ENCODE measurements at regions not wholly inside any gene's neighbourhood (a gene's known extent, or its start where the extent isn't known, plus 50 kb on each side); places are given as distances from the start of the nearest gene placed in this dataset.

GRCh38 chr3:69531576-69532546, 146.0 kb upstream of the FRMD4B start:
- no peak for DNase-seq

DNA sequence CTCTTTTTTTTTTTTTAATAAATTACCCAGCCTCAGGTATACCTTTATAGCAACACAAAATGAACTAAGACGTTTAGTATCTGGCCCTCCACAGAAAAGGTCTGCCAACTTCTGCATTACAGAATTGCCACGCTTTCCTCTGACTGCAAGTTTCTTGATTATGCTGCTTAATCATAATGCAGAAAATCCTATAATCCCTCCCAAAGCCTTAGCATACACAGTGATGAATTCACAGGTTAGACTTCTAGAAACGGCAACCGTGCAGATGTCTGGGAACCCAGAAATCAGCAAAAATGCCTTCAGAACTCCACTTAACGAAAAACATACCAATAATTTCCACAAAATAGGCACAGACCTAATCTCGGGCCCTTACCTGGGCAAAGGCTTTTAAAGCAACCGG, 144.7 kb upstream of the FRMD4B start:
- no peak for DNase-seq

DNA sequence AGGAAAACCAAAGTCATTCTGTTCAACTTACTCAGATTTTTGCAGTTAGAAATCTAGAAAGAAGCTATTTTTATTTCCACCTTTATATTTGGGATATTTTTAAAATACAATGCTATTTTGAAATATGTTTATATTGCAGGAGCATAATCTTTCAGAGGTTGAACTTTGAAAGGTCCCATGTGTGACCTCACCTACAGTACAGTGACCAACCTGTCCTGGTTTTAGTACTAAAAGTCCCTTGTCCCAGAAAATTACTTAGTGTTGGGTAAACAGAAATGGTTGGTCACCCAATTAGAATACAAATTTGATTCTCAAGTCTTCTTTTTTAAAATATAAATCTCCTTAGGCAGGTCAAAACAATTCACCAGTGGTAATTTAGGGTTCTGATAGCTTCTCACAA, 141.6 kb upstream of the FRMD4B start:
- no peak for DNase-seq

DNA sequence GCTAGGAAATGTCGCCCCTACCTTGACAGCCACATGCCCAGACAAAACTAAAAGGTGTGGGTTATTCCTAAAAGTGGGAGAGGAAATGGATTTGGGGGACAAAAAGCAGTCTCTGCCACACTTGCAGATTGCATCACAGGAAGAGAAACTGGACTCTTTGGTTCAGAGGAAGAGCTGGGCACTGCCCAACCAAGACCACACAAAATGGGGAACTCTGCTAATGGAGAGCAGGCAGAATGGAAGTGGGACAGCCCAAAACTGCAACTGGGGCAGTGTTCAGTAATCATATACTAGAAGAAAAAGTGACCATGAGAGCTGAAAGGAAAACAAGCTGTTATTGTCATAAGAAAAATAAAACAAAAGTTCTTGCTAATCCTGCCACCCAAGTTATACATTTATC, 138.9 kb upstream of the FRMD4B start:
- no peak for DNase-seq

- no peak for DNase-seq
Measured at GRCh38 chr3:69521286-69521685, 135.4 kb upstream of the FRMD4B start.

DNA sequence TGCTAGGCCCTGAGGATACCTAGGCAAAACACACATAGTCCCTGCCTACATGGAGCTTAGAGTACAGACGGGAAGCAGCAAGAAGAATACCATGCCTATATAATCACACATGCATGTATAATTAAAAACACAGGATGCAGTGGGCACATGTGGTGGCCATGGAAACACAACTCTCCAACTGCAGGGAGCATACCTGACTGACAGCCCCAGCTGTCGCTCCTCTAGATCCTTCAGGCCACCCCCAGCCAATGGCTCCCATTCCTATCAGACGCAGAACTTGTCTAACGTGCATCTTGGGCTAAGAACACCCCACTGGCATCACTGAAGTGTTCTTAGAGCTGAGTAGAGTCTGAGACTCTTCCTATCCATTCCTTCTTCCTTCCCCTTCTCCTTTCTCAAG, 125.5 kb upstream of the FRMD4B start:
- DNase-seq: no peak

DNA sequence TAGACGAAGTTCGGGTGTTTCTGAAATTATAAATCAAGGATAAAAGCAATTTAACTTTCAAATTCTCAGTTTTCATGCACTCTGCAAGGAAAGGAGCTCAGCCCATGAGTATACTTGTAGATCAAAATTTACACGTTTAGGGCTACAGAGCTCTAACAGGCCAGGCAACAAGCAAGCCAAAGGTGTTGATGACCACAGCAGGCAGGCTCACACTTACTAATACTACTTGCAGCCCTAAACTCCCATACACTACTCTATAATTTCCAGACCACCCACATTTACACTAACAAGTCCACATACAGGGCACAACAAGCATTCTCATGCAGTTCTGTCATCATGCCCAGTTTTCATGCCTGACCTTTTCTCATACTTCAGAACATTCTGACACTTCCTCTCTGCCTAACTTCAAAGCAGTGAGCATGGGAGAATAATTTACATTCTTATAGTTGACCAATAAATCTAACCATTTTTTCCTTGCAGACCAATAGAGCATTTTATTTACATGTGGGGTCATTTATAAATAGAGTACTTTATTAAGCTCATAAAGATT, 124.7 kb upstream of the FRMD4B start:
- DNase-seq: no peak

GRCh38 chr3:69509288-69509687, 123.4 kb upstream of the FRMD4B start:
- no peak for DNase-seq

DNA sequence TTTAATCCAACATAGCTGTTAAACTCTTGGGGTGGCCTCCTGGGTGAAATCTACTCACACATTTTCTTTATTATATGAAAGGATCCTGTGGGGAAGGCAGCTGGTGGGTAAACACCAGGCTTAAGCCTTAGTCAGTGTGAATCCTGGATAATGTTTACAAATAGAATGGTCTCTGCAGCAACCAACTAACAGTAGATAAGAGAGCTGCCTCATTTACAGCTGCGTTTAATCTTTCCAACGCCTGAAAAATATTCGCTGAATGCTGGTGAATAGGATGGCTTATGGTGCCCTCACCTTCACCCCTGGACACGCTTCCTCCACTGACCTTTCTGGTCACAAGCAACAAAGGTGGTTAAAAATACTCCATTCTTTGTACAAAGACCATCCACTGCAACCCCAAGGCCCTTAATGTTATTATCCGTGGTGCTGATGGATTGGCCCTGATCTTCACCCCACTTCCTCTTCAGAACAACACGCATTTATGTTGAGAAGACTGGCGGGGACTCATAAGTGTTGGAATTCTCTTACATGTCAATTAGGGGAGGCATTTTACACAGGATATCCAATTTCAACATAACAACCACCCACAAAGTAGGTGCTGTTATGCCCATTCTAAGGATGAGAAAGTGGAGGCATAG, 120.0 kb upstream of the FRMD4B start:
- DNase-seq: no peak

- DNase-seq: no peak
Measured at GRCh38 chr3:69504232-69504631, 118.3 kb upstream of the FRMD4B start.

DNA sequence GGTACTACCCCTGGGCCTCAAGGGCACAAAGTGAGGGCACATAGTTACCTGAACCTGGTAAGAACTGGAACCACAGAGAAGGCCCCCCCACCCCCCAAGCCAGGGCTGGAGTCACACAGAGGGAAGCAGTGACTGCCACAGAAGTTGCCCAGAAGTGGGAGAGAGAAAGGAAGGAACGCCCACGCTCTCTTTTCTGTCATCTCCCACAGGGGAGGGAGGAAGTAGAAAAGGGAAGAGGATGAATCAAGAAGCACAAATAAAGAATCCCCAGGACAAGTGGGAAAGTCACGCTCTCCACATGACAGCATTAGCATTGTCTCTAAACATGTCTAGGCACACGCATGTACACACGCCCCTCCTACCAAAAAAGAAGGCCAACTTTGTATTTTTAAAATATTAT, 114.7 kb upstream of the FRMD4B start:
- no peak for DNase-seq

GRCh38 chr3:69499899-69500421, 114.1 kb upstream of the FRMD4B start:
- DNase-seq: no peak

DNA sequence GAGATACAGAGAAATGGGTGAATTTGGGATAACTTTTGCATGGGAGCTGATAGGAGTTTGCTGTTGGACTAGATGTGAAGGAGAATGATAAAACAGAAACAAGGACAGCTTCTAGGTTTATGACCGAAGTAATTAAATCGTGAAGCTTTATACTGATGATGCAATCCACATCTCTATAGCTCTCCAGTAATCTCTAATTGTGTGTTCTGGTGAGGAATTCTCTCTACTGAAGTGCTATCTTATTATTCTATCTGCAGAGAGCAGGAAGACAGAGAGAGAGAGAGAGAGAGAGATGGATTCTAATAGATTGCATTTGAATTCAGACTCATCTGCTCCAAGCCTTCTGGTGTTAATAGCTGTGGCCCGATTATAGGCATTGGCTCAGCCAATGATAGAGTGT, 113.5 kb upstream of the FRMD4B start:
- DNase-seq: no peak

DNA sequence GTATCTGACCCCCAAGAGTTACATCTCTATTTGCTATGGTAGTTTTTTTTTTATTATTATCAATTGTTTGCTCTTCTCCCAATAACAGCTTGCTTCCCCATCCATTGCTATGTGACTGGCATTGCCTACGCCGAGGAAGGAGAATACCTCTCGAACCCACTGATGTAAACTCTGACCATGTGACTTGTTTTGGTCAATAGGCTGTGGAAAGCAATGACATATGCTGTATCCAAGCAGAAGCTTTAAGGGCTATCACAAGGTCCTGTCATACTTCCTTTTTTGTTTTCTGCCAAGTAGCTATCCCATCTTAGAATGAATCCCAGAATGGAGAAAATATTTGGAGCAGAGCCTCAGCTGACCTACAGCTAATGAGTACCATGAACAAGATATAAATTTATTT, 111.0 kb upstream of the FRMD4B start:
- no peak for DNase-seq

DNA sequence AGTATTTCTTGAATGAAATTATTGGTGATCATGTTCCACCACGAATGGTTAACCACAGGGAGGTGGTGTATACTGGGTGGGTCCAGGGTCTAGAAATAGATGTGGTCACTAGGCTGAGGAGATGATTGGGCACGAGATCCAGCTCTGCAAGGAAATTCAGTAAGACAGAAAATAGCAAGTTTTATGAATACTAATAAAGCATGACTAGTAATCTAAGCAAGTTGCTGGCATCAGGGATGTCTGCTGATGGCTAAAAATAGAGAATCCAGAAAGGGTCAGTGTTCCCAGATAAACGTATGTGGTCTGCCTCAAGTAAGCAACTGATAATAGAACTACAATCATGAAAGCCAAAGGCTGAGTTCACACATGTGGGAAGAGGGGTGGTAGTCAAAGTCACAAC, 108.3 kb upstream of the FRMD4B start:
- DNase-seq: no peak

DNA sequence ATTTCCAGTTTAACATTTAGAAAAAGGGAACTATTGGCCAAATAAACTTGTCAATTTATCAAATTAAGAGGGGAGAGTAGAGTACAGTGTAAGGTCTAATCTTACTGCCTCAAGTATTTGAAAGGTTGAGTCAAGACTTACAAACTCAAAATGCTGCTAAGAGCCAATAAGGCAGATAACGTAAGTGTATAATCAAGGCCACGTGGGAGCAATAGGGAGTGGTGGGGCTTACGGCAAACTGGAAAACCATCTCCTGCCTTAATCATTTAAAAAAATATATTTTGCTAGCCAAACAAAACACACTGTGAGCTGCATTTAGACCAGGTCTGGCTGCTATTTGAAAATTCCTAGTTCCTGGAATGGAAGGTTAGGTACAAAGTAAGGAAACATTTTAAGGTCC, 107.3 kb upstream of the FRMD4B start:
- DNase-seq: no peak

- no peak for DNase-seq
Measured at GRCh38 chr3:69491975-69492374, 106.1 kb upstream of the FRMD4B start.

GRCh38 chr3:69490971-69491370, 105.1 kb upstream of the FRMD4B start:
- no peak for DNase-seq

DNA sequence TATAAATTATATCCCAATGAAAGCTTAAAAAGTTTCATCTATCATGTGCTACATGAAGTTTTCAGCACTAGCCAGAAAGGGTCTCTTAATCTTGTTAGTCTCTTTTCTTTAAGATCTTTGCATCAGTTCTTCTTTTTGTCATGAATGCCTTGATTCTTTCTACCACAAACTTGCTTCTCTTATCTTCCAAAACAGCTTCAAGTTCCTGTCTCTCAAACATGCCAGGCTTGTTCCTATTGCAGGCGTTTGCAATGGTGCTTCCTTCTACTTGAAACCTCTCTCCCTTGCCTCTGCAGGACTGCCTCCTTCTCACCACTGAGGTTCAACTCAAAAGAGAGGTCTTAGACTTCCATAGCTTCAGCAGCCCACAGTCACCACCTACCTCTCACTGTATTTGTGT, 104.3 kb upstream of the FRMD4B start:
- no peak for DNase-seq

DNA sequence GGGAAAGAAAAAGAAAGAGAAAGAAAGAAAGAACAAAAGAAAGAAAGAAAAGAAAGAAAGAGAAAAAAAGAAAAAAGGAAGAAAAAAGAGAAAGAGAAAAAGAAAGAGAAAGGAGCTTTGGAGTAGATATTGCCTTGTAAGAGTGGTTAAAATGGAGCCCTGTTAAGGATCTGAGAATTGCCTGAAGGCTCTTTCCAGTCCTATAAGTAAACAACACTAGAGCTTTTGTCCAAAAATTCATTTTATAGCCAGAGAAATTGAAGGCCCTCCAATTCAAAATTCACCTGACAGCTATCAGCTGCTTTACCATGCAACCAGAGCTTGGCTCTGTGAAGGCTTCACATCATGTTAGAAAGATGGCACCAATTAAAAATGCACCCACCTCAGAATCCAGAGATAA, 102.1 kb upstream of the FRMD4B start:
- DNase-seq: no peak

- no peak for DNase-seq
Measured at GRCh38 chr3:69485489-69485888, 99.6 kb upstream of the FRMD4B start.

DNA sequence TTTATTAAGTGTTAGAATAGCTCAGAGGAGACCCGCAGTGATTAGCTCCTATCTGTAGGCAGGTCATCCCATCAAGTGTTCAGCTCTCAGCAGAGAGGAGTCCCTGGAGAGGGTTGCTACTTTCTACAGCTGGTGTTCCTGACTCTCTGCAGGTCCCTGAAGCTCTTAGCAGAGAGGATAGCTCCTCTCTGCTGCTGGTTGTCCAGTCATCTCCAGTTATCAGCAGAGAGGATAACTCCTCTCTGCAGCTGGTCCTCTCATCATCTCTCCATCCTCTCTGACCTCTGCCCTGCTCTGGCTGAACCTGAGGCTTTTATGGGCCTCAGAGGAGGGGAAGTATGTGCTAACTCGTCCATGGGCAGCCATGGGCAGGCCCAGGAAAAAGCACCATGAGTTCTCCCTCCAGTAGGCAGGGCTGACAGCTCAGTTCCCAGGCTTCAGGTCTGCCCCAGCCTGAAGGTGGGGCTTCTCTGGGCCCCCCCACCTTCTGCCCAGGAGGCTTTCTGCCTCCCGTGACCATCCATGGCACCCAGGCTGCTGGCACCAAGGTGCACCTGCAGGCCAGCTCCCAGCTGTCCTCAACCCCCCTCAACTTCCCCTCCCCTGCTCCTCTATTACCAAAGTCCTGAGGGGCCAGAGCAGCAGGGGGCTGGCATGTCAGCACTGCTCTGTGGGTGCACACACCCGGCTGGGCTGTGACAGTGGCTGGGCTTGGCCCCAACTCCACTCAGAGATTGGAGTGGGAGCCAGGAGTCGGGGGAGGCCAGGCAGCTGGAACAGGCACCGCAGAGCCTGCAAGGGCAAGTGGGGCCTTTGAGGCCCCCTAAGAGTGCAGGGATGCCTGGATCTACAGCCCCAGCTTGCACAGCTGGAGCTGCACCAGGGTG, 98.9 kb upstream of the FRMD4B start:
- DNase-seq: no peak

DNA sequence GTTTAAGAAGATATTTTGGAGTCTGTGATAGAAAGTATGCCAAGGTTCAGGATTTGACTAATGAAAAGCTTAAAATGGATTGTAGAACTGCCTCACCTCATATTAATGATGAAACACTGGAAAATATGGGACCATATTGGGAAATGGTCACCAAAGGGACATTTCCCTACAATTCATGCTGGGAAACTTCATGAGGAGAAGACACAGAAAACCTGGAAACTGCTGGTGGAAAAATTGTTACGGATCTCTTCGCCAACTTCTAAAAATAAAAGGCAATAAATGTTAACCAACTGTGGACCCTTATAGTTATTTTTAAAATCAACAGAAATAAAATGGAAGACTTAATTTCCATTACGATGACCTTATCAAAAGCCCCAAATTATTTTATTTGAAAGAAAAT, 97.6 kb upstream of the FRMD4B start:
- no peak for DNase-seq

Data from DMS 273 treated with DMSO at 0.1 percent for 48 hours (cell line).